Gastrocnemius medialis (tissue), 4 donors: ENCODE measurements at regions not wholly inside any gene's neighbourhood (a gene's known extent, or its start where the extent isn't known, plus 50 kb on each side); places are given as distances from the start of the nearest gene placed in this dataset.

Experiments
- ATAC-seq, 2 donors: fragments of 150-250 bp; one replicate each; pipeline ENCODE4 v1.9.1; 2016
- DNase-seq, 2 donors: peaks; one replicate each; pipeline ENCODE4 v3.0.0-alpha.2; 2019
- H3K27ac ChIP-seq, 4 donors: fragments of 200-600 bp; sonication (generic); 1 replicate in 1 of 4; 2 replicates in 3 of 4; pipeline ENCODE4 v1.5.1; 2016 to 2018; ENCODE audit warnings: mild to moderate bottlenecking in 2 of 4, moderate library complexity in 1 of 4
- H3K27me3 ChIP-seq, 3 donors: fragments of 200-600 bp; sonication (generic) in 2 of 3; 1 replicate in 1 of 3; 2 replicates in 2 of 3; pipeline versions ENCODE4 v1.5.1 to v1.6.0; 2016 to 2019; ENCODE audit warnings: mild to moderate bottlenecking in 1 of 3, moderate library complexity in 1 of 3
- H3K36me3 ChIP-seq, 2 donors: fragments of 200-600 bp; sonication (generic) in 1 of 2; one replicate each; pipeline ENCODE4 v1.5.1; 2017 to 2018
- H3K4me1 ChIP-seq, 2 donors: fragments of 200-600 bp; sonication (generic) in 1 of 2; one replicate each; pipeline ENCODE4 v1.5.1; 2016 to 2017; ENCODE audit warnings: mild to moderate bottlenecking in 2 of 2
- H3K4me3 ChIP-seq, 4 donors: fragments of 200-600 bp; sonication (generic) in 3 of 4; 1 replicate in 1 of 4; 2 replicates in 3 of 4; pipeline ENCODE4 v1.5.1; 2016 to 2019; ENCODE audit warnings: mild to moderate bottlenecking in 2 of 4
- H3K9me3 ChIP-seq, 3 donors: fragments of 200-600 bp; sonication (generic) in 2 of 3; 1 replicate in 1 of 3; 2 replicates in 2 of 3; pipeline ENCODE4 v1.5.1; 2016 to 2019
- POLR2A ChIP-seq, 2 donors: fragments of 450-650 bp; IDR thresholded peaks; one replicate each; pipeline ENCODE4 v1.6.1; 2017; ENCODE audit warnings: antibody characterized with exemption in 2 of 2, mild to moderate bottlenecking in 2 of 2, moderate library complexity in 2 of 2
- in situ Hi-C, 4 donors: fragments of 200-750 bp; cut with MboI; loops; one replicate each; pipeline versions ENCODE4 v1.15.0 to v1.8.0; 2017; ENCODE audit warnings: low sequenced_read_pairs in 4 of 4
- intact Hi-C: fragments of 100-400 bp; cut with DNase I; formaldehyde crosslinking; loops from one replicate; pipeline ENCODE4 v1.15.1; 2023; ENCODE audit warnings: low total_unique reads
- TF ChIP-seq, protein P1 (sequence below), 5 experiments: fragments of 450-650 bp in 3 of 5; fragments of 200-600 bp in 2 of 5; sonication (generic) in 2 of 5; IDR thresholded peaks in 4 of 5; conservative IDR thresholded peaks in 1 of 5; 1 replicate in 4 of 5; 2 replicates in 1 of 5; pipeline ENCODE4 v1.5.1; 2016 to 2019; ENCODE audit warnings: antibody characterized with exemption in 5 of 5, mild to moderate bottlenecking in 3 of 5, moderate library complexity in 3 of 5

DNA sequence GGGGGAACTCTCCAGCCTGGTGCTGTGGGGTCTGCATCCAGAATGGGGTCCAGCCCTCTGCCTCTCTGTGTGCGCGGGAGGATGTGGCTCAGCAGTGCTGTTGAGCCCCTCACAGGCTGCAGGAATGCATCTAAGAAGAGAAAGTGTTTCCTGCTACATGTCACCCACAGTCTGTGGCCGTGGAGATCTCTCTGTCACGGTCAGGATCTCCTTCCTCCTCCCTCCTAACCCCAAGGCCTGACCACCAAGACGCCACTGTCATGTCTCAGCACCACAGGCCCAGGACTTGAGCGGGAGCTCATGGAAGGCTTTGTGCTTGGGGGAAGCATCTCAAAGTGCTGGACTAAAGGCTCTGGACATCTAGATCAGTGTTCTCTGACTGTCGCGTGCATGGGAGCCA, 90.1 kb downstream of the SREK1 start:
- H3K27ac ChIP-seq, result no peak overlapping the region
- no peaks in the 10 kb centered on the region for H3K27me3 ChIP-seq
- no peaks in the 10 kb centered on the region for H3K36me3 ChIP-seq
- TF ChIP-seq, protein P1, sequence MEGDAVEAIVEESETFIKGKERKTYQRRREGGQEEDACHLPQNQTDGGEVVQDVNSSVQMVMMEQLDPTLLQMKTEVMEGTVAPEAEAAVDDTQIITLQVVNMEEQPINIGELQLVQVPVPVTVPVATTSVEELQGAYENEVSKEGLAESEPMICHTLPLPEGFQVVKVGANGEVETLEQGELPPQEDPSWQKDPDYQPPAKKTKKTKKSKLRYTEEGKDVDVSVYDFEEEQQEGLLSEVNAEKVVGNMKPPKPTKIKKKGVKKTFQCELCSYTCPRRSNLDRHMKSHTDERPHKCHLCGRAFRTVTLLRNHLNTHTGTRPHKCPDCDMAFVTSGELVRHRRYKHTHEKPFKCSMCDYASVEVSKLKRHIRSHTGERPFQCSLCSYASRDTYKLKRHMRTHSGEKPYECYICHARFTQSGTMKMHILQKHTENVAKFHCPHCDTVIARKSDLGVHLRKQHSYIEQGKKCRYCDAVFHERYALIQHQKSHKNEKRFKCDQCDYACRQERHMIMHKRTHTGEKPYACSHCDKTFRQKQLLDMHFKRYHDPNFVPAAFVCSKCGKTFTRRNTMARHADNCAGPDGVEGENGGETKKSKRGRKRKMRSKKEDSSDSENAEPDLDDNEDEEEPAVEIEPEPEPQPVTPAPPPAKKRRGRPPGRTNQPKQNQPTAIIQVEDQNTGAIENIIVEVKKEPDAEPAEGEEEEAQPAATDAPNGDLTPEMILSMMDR (IDR thresholded peaks at IDR 0.05 in 4 of 5, conservative IDR thresholded peaks at IDR 0.05 in 1 of 5), result no peak
- TF ChIP-seq POLR2A (IDR thresholded peaks at IDR 0.05), result no peak
- H3K4me3 ChIP-seq, result no peak overlapping the region
- ATAC-seq (no peak), DNase-seq (no peak)
- no peaks in the 10 kb centered on the region for H3K4me1 ChIP-seq
- in situ Hi-C loops (no loop called here), intact Hi-C loops (no loop called here)
- H3K9me3 ChIP-seq, result no peaks in the 10 kb centered on the region

DNA sequence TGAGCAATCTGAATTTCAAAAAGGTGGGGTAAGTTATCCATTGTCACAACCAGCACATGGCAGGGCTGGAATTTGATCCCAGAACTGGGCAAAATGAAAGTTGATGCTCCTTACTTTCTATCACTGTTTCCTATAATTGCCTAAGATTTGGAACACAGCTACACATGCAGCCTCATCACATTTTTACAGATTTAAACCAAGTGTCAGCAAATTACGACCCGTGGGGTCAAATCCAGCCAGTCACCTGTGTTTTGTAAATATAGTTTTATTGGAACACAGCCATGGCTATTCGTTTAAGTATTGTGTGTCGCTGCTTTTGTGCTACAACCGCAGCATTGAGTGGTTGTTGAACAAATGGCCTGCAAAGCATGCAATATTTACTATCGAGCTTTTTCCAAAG, 94.3 kb downstream of the SREK1 start:
- intact Hi-C loops, result no loop called here
- DNase-seq, result no peak
- TF ChIP-seq, protein P1 (IDR thresholded peaks at IDR 0.05 in 4 of 5, conservative IDR thresholded peaks at IDR 0.05 in 1 of 5), result no peak
- TF ChIP-seq POLR2A (IDR thresholded peaks at IDR 0.05), result no peak
- no peaks in the 10 kb centered on the region for H3K27me3 ChIP-seq
- no peak overlapping the region for H3K27ac ChIP-seq
- H3K4me3 ChIP-seq, result no peak overlapping the region
- no peaks in the 10 kb centered on the region for H3K36me3 ChIP-seq
- in situ Hi-C loops, result no loop called here
- H3K9me3 ChIP-seq, result no peaks in the 10 kb centered on the region
- H3K4me1 ChIP-seq, result no peaks in the 10 kb centered on the region
- ATAC-seq, result no peak

DNA sequence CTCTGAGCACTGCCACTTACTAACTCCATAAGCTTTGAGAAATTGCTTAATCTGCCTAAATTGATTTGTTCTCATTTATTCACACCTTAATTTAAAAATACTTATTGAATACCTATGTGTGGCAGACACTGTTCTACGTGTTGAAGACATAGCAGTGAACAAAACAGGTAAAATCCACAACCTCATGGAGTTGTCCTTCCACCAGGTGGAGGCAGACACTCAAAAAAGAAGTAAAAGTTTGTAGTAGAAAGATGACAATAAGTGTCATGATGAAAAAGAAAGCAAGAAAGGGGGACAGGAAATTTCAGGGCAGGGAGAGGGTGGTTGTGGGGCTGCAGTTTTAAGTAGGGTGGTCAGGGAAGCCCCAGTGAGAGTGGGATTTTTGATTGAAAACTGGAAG, 94.9 kb downstream of the SREK1 start:
- in situ Hi-C loops, result no loop called here
- no peak for TF ChIP-seq POLR2A (IDR thresholded peaks at IDR 0.05)
- TF ChIP-seq, protein P1 (IDR thresholded peaks at IDR 0.05 in 4 of 5, conservative IDR thresholded peaks at IDR 0.05 in 1 of 5), result no peak

DNA sequence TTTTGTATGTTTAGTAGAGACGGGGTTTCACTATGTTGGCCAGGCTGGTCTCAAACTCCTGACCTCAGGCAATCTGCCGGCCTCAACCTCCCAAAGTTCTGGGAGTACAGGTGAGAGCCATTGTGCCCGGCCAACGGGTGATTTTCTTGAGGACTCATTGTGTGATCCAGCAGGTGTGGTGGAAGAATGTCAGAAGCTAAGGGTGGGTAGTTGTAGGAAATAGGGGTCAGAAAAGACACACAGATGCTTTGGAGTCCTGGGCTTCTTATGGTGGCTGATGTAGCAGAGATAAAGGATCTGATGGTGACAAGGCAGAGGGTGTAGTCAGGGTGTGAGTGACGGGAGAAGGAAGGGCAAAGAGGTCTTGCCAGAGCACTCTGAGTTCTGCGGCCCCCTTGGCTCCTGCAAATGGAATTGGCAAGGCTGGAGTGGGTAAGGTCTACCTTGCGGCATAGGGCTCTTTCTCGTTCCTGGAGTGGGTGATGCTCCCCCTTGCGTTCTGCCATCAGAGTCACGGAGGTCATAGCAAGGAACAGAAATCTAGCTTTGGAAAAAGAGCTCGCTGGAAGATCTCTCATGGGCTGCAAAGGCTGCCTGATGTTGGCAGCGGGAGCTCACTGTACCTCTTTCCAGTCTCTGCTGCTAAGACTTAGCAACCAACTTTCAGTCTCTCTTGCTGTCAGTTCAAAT, 97.2 kb downstream of the SREK1 start:
- DNase-seq, result no peak
- no peak overlapping the region for H3K4me3 ChIP-seq
- in situ Hi-C loops (no loop called here), intact Hi-C loops (no loop called here)
- H3K27me3 ChIP-seq, result no peaks in the 10 kb centered on the region
- H3K9me3 ChIP-seq, result no peaks in the 10 kb centered on the region
- H3K36me3 ChIP-seq, result no peaks in the 10 kb centered on the region
- ATAC-seq, result no peak
- H3K4me1 ChIP-seq, result no peaks in the 10 kb centered on the region
- no peak overlapping the region for H3K27ac ChIP-seq
- TF ChIP-seq, protein P1 (IDR thresholded peaks at IDR 0.05 in 4 of 5, conservative IDR thresholded peaks at IDR 0.05 in 1 of 5), result no peak
- no peak for TF ChIP-seq POLR2A (IDR thresholded peaks at IDR 0.05)

More for the DNA sequence above, 94.9 kb downstream of the SREK1 start:
- Histone ChIP-seq H3K4me1 (no peaks in the 10 kb centered on the region), H3K4me3 (no peak overlapping the region), H3K36me3 (no peaks in the 10 kb centered on the region), H3K9me3 (no peaks in the 10 kb centered on the region), H3K27ac (no peak overlapping the region), H3K27me3 (no peaks in the 10 kb centered on the region)
- no peak for ATAC-seq
- intact Hi-C loops, result no loop called here
- no peak for DNase-seq
